HepG2 (cell line): ENCODE measurements at regions not wholly inside any gene's neighbourhood (a gene's known extent, or its start where the extent isn't known, plus 50 kb on each side); places are given as distances from the start of the nearest gene placed in this dataset.

Source experiments
- ATAC-seq: fragments of 200-7000 bp; cut with Tn5 transposase; 3 replicates; pipeline ENCODE4 v1.9.1; 2020; ENCODE audit warnings: mild to moderate bottlenecking, moderate library complexity
- BruUV-seq: library from RNA; stranded (reverse); fragments of 400-500 nt; replicated peaks from 2 replicates; lab custom pipeline; 2021; lab: Mats Ljungman, UMichigan
- CTCF ChIA-PET: fragments of 300-600 bp; formaldehyde crosslinking; extraction: SDS; loops from one replicate; lab custom pipeline; 2021; ENCODE audit warnings: low total read pairs, inconsistent platforms, low intra/inter-chr PET ratio; lab: Yijun Ruan, JAX
- POLR2A ChIA-PET: fragments of 350-600 bp; sonication (Branson Sonifier 250); formaldehyde crosslinking; loops from one replicate; lab custom pipeline; 2020; ENCODE audit warnings: antibody characterized with exemption, inconsistent platforms; lab: Yijun Ruan, JAX
- DNase-seq: peaks from one replicate; pipeline ENCODE4 v3.0.0-alpha.2; 2015; ENCODE audit warnings: low spot score
- FAIRE-seq: peaks from 3 replicates; lab custom pipeline; 2011; peaks lifted over from hg19 to GRCh38; lab: Jason Lieb, UNC
- H2AFZ ChIP-seq: one replicate; pipeline ENCODE4 v1.6.1; 2011; ENCODE audit warnings: low read length, inconsistent platforms
- H3K27ac ChIP-seq: fragments of 300-600 bp; 3 replicates; pipeline ENCODE4 v1.8.0; 2011; ENCODE audit warnings: mixed run types, mild to moderate bottlenecking, mixed read lengths, low read length, inconsistent platforms; ENCODE audit not compliant: insufficient read depth; ENCODE audit errors: extremely low read length
- H3K27me3 ChIP-seq, 2 experiments: fragments of 200-600 bp in 1 of 2; 2 replicates in 1 of 2; 3 replicates in 1 of 2; pipeline versions ENCODE4 v1.6.0 to v1.8.0; 2011; ENCODE audit warnings: low read length in 2 of 2, mild to moderate bottlenecking in 2 of 2, moderate library complexity in 2 of 2, inconsistent platforms in 1 of 2; ENCODE audit not compliant: insufficient read depth in 2 of 2, control insufficient read depth in 1 of 2
- H3K36me3 ChIP-seq, 2 experiments: fragments of 200-600 bp in 1 of 2; replicated peaks in 1 of 2; 2 replicates in 1 of 2; 3 replicates in 1 of 2; pipeline versions ENCODE4 v1.5.1 to v1.8.0; 2011; ENCODE audit warnings: low read length in 2 of 2, inconsistent platforms in 1 of 2; ENCODE audit not compliant: insufficient read depth in 2 of 2, control insufficient read depth in 1 of 2
- H3K4me1 ChIP-seq: 2 replicates; pipeline ENCODE4 v1.5.1; 2012; ENCODE audit warnings: low read length, inconsistent platforms; ENCODE audit not compliant: insufficient read depth
- H3K4me2 ChIP-seq: 2 replicates; pipeline ENCODE4 v1.6.0; 2011; ENCODE audit warnings: low read depth, low read length, inconsistent platforms
- H3K4me3 ChIP-seq, 3 experiments: fragments of 200-600 bp in 1 of 3; sonication (generic), shearing (Covaris generic) in 1 of 3; replicated peaks in 1 of 3; 2 replicates each; pipeline ENCODE4 v1.5.1; 2011 to 2016; ENCODE audit warnings: low read length in 3 of 3, inconsistent platforms in 2 of 3, low read depth in 2 of 3, mild to moderate bottlenecking in 2 of 3, control low read depth in 1 of 3, mixed read lengths in 1 of 3; ENCODE audit not compliant: insufficient read depth in 1 of 3
- H3K79me2 ChIP-seq: one replicate; pipeline ENCODE4 v1.6.1; 2011; ENCODE audit warnings: low read length, inconsistent platforms; ENCODE audit not compliant: insufficient read depth
- H3K9ac ChIP-seq: 2 replicates; pipeline ENCODE4 v1.6.0; 2011; ENCODE audit warnings: mild to moderate bottlenecking, low read depth, low read length, inconsistent platforms; ENCODE audit not compliant: insufficient read depth
- H3K9me3 ChIP-seq: 2 replicates; pipeline ENCODE4 v1.5.1; 2012; ENCODE audit warnings: mild to moderate bottlenecking, low read length
- H4K20me1 ChIP-seq: 2 replicates; pipeline ENCODE4 v1.6.0; 2011; ENCODE audit warnings: inconsistent platforms, mild to moderate bottlenecking, low read length, moderate library complexity; ENCODE audit not compliant: insufficient read depth
- ASH2L ChIP-seq: fragments of 300-600, 200-600 bp; sonication (generic); IDR thresholded peaks from 2 replicates; pipeline ENCODE4 v1.7.0; 2017; ENCODE audit warnings: low read depth, mild to moderate bottlenecking, moderate library complexity, mixed read lengths, low read length; ENCODE audit not compliant: insufficient read length
- ATM ChIP-seq: fragments of 450-650 bp; IDR thresholded peaks from 2 replicates; pipeline ENCODE4 v1.7.1; 2017; ENCODE audit warnings: mild to moderate bottlenecking, borderline replicate concordance
- DMAP1 ChIP-seq: IDR thresholded peaks from 2 replicates; pipeline ENCODE4 v1.6.1; 2016
- GLI4 ChIP-seq: sonication (generic); formaldehyde crosslinking; IDR thresholded peaks from 2 replicates; pipeline ENCODE4 v1.5.1; 2020; ENCODE audit warnings: missing genetic modification reagents, mild to moderate bottlenecking, moderate library complexity, borderline replicate concordance
- PLSCR1 ChIP-seq: sonication (generic); formaldehyde crosslinking; IDR thresholded peaks from 2 replicates; pipeline ENCODE4 v1.5.0; 2020; ENCODE audit warnings: missing genetic modification reagents, mild to moderate bottlenecking, borderline replicate concordance
- RAD21 ChIP-seq: fragments of 450-650 bp; formaldehyde crosslinking; IDR thresholded peaks from 2 replicates; pipeline ENCODE4 v1.5.0; 2020; ENCODE audit warnings: mild to moderate bottlenecking
- STAT6 ChIP-seq: sonication (generic); formaldehyde crosslinking; IDR thresholded peaks from 2 replicates; pipeline ENCODE4 v1.4.0; 2020; ENCODE audit warnings: missing genetic modification reagents, mild to moderate bottlenecking, borderline replicate concordance
- TBX2 ChIP-seq: sonication (generic); formaldehyde crosslinking; IDR thresholded peaks from 2 replicates; pipeline ENCODE4 v1.5.0; 2020; ENCODE audit warnings: missing genetic modification reagents, mild to moderate bottlenecking, borderline replicate concordance
- ZNF276 ChIP-seq: sonication (generic); formaldehyde crosslinking; IDR thresholded peaks from 2 replicates; pipeline ENCODE4 v1.4.0; 2020; ENCODE audit warnings: mild to moderate bottlenecking, low read depth, missing genetic modification reagents
- ZNF747 ChIP-seq: sonication (generic); formaldehyde crosslinking; IDR thresholded peaks from 2 replicates; pipeline ENCODE4 v1.8.1; 2023; ENCODE audit warnings: missing genetic modification reagents, mild to moderate bottlenecking, borderline replicate concordance
- ZNF761 ChIP-seq: sonication (generic); formaldehyde crosslinking; conservative IDR thresholded peaks from 2 replicates; pipeline ENCODE4 v1.4.0; 2020; ENCODE audit warnings: mild to moderate bottlenecking, missing genetic modification reagents
- ZSCAN21 ChIP-seq: sonication (generic); formaldehyde crosslinking; IDR thresholded peaks from 2 replicates; pipeline ENCODE4 v1.8.0; 2022; ENCODE audit warnings: mild to moderate bottlenecking, missing genetic modification reagents, moderate library complexity, borderline replicate concordance
- WGBS: methylation state at CpG from one replicate; pipeline ENCODE4 v1.1.6; 2017; ENCODE audit warnings: low lambda C conversion rate; 5-methylcytosine and 5-hydroxymethylcytosine counted together
- in situ Hi-C: cut with HindIII; loops from 2 replicates; pipeline ENCODE4 v1.10.0; 2017; ENCODE audit warnings: low pct_unique_long_range_greater_than_20kb; ENCODE audit not compliant: extremely low pct_ligation_motif_present
- intact Hi-C: fragments of 100-400 bp; cut with micrococcal nuclease; formaldehyde crosslinking; loops from one replicate; pipeline ENCODE4 v1.10.0; 2022; ENCODE audit not compliant: unreplicated experiment

GRCh38 chr10:113475381-113475807 is 77.5 kb upstream of the HABP2 start:
- FAIRE-seq (no peak), DNase-seq (no peak), ATAC-seq (no peak)
- ChIA-PET CTCF (no interaction called here), POLR2A (no interaction called here)
- H3K9ac ChIP-seq = no peak overlapping the region
- no peaks in the 10 kb centered on the region for H3K36me3 ChIP-seq
- H3K27ac ChIP-seq = no peak overlapping the region
- intact Hi-C loops (no loop called here), in situ Hi-C loops (no loop called here)
- H3K79me2 ChIP-seq = no peaks in the 10 kb centered on the region
- no peak overlapping the region for H3K4me2 ChIP-seq
- 22% methylated on average over 4 of the region's 4 CpGs for WGBS
- H2AFZ ChIP-seq = no peak overlapping the region
- H3K27me3 ChIP-seq = peaks cover 0 to 9% of the 10 kb centered on the region in 2 experiments; a peak in 3 of 5 replicates
- H3K4me1 ChIP-seq = no peaks in the 10 kb centered on the region
- H4K20me1 ChIP-seq = no peaks in the 10 kb centered on the region
- no TSS peak for BruUV-seq
- no peak overlapping the region for H3K4me3 ChIP-seq
- peaks cover 21% of the 10 kb centered on the region for H3K9me3 ChIP-seq
- TF ChIP-seq ZNF761 (CRISPR knock-in tag) (no peak), ATM (no peak), PLSCR1 (CRISPR knock-in tag) (no peak), TBX2 (no peak), ASH2L (no peak), RAD21 (CRISPR knock-in tag) (no peak), ZNF747 (CRISPR knock-in tag) (no peak), GLI4 (CRISPR knock-in tag) (no peak), DMAP1 (CRISPR knock-in tag) (no peak), ZSCAN21 (no peak), STAT6 (CRISPR knock-in tag) (no peak), ZNF276 (no peak)
